HG02938 (cell line): ENCODE measurements at regions not wholly inside any gene's neighbourhood (a gene's known extent, or its start where the extent isn't known, plus 50 kb on each side); places are given as distances from the start of the nearest gene placed in this dataset.
"Not testable (repeated sequence)": the region's sequence is repeated elsewhere in the genome, so short reads cannot be mapped to it uniquely, and the experiment has no call there.

Experiments used
- ATAC-seq: cut with Tn5 transposase; IDR thresholded peaks from one replicate; pipeline ENCODE4 v1.9.1; 2021; ENCODE audit warnings: mild to moderate bottlenecking, moderate library complexity; ENCODE audit not compliant: unreplicated experiment

DNA sequence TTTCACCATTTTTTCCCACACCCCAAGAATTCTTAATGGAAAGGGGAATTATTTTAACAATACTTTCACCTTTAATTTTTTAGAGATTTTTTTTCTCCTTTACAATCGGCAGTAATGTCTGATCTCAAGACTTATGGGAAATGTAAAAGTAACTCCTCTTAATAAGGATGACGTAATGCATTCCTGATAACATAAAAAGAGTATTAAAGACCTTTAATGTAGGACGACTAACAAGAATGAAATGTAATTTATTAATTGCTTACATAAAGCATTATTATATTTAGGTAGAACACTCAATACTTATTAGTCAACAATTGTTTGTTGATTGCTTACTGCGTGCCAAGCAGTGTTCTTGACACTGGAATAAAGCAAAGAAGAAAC lies 416.8 kb upstream of the NAALADL2 start:
- no peak for ATAC-seq

DNA sequence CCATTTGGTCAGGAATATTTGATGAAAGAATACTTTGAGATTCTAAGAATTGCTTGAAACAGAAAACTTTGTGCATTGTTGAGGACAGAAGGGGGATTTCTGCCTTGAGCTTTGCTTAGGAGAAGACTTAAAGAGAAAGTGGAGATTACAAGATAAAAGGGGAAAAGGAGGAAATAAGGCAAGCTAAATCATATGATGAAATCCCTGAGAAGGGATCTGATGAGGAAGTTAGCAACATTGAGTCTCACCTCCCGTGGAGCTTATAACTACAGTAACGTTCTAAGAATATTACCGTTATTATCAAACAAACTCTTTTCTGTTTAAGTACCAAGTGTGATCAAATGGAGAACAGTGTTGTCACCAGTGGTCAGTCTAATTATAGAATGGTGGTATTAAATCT lies 414.7 kb upstream of the NAALADL2 start:
- no peak for ATAC-seq

DNA sequence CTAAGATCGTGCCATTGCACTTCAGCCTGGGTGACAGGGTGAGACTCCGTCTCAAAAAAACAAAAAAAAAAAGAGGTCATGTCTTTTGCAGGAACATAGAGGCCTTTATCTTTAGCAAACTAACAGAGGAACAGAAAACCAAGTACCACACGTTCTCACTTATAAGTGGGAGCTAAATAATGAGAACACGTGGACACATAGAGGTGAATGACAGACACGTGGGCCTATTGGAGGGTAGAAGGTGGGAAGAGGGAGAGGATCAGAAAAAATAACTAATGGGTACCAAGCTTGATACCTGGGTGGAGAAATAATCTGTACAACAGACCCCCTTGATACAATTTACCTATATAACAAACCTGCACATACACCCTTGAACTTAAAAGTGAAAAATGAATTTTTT lies 401.4 kb upstream of the NAALADL2 start:
- no peak for ATAC-seq

DNA sequence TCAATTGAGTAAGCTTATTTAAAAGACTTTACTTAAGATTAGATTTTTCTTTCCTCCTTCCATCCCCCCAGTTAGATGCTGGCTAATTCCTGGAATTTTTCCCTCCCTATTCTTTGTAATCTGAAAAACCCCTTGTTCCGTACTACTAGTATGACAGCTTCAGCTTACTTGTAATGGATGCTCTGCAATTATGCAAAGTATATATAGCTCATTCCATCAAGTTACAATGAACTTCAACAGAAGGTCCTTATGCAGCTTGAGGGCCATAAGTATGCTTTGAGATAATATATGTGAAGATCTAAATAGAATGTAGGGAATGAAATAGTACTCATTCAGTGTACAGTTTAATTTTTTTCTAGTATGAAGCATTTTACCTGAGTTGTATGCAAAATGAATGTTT lies 398.3 kb upstream of the NAALADL2 start:
- no peak for ATAC-seq

DNA sequence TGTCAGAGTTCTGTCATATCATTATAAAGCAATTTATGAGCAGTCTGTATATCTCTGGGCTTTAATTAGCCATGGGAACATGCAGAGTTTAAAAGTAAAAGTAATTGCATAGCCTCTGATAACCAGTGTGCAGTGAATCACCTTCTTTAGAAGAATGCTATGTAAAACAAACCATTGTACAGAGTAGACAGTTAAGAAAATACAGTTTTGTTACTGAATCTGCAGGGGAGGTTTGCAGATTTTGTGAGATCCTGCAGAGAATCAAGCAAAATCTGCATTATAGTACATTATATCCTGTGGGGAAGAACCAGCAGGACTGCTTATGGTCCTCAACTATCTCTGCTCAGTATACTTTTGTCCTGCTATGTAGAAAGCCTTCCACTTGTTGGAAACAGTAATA lies 396.2 kb upstream of the NAALADL2 start:
- ATAC-seq: no peak

DNA sequence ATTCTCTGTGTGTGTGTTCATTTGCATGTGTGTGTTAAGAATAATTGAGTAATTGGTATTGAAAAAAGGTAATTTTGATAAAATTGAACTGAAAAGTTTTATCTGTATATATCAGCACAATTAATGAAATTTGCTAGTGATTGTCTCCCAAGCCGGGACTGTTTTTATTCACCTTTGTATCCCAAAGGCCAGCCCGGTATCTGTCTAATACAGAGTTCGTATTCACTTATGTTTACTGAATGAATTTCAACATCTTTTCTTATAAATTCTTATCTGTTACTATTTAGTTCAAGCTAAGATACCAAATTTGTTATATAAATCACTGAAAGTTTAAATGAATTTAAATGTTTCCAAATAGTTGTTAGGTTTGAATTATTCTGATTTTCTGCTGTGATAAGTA lies 394.0 kb upstream of the NAALADL2 start:
- no peak for ATAC-seq

DNA sequence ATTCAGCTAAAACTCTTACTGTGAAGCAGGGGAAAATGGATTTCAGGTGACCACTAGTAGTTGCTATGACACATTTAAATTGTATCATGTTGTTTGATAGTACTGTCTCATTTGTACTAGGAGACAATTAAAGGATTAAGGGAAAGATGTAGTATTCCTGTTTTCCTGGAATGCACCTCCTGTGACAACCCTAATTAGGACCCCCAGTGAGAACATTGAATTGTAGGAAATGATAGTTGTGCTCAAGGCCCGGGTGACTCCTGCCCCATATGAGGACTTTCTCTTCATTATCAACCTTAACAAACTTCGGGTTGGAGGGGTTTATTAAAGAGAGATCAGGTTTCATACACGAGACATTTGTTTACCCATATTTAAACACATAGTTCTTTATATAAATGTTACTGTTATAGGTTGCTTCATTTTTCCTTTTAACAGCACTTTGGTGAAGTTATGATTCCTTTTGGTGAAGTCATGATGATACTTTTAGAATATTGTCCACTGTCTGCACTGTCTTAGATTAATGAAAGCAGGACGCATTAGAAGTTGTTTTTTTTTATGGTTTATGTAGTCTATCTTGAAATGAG lies 392.6 kb upstream of the NAALADL2 start:
- no peak for ATAC-seq

DNA sequence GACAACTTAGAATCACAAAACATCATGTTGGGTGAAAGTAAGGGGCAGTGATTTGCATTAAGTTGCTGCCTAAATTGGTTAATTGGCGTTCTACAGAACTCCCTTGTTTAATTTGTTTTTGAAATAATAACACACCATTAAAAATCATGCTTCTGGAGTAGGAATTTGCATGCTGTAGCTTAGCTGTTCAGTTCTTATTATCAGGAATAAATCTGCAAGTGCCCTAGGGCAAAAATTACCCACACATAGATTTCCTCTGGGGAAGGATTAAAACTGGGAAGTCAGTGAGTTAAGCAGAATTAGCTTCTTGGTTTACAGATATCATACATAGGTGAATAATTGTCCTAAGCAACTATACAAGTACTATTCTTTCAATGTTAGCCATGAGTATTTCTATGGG lies 381.6 kb upstream of the NAALADL2 start:
- no peak for ATAC-seq

DNA sequence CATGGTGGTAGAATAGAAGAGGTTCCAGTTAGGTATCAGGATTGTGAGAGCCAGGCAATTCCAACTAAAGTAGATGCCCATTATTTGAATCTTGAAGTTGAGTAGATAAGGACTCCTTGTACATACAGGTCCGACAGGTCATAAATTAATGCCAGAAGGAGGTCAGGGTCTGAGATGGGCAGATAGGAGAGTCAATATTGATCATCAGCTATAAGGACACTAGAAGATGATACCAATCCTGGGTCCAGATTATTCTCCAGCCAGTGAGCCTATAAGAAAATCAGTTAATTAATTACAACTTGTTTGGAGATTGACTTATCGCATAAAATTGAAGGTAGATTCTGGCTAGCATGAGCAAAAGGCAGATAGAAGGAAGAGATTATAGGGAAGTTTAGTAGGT lies 378.4 kb upstream of the NAALADL2 start:
- ATAC-seq: no peak

DNA sequence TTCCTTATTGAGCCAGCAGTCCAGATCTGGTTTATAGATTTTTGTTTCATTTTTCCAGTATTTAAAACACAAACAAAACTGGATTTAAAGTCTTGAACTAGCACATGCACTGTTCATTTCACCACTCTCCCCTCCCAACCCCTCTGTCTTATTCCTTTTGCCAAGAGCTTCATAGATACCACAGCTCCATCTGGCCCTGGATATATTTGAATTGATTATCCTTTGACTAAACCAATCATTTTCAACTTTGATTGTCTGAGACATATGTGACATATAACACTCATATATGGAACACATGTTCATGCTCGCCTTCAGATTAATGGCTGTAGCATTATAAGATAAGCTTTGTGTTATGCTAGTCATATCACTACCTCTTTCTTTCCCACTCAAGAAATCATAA lies 376.6 kb upstream of the NAALADL2 start:
- ATAC-seq: no peak

DNA sequence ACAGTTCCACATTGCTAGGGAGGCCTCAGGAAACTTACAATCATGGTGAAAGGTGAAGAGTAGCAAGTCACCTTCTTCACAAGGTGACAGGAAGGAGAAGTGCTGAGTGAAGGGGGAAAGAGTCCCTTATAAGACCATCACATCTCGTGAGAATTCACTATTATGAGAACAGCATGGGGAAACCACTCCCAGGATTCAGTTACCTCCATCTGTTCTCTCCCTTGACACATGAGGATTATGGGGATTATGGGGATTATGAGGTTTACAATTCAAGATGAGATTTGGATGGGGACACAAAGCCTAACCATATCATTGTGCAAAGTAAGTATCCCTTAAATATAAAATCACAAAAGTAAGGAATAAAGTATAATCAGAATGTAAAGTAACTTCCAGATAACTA lies 375.9 kb upstream of the NAALADL2 start:
- ATAC-seq: no peak

DNA sequence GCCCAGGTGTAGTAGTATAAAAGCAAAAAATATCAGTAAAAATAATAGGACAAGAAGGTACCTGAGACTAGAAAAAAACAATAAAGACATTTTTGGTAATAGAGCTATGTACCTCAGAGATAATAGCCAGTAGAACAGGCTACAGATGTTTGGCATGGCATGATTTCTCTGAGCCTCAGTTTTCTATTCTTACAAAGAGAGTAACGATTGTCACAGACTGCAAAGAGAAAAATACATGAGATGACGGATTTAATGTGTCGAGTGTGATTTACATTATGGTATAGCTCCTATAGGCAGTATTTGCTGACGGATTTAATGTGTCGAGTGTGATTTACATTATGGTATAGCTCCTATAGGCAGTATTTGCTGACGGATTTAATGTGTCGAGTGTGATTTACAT lies 375.3 kb upstream of the NAALADL2 start:
- not testable (repeated sequence) for ATAC-seq

DNA sequence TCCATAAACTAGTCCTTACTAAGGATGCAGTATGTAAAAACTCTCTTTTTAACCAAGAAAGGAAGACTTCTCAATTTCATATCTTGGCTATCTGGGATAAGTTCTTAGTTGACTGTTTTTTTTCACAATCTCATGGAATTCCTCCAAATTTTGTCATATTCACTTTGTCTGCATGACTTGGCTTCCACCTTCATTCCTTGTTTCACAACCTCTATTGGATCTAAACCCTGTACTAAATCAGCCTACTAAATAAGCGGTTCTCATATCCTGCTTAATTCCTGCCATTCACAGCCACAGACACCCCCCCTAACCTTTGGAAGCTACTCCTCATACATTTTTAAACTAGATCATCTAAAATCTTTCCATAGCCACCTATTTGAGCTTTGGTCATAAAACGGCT lies 370.6 kb upstream of the NAALADL2 start:
- no peak for ATAC-seq

DNA sequence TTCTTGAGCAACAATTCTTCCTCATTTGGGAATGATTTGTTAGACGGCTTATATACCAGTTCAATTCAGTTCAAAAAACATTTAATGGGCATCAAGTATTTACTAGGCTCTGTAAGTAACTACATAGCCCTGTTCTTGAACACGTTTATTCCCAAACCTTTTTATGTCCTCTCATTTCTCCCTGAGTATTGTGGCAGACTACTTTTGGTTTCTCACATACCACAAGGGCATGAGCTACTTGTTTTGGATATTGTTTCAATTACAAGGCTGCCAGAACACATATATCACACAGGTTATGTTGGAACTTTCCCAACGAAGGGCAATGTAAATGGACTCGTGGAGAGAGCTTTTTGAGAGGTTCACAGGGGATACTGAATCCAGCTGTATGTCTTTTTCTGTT lies 363.8 kb upstream of the NAALADL2 start:
- ATAC-seq: no peak

DNA sequence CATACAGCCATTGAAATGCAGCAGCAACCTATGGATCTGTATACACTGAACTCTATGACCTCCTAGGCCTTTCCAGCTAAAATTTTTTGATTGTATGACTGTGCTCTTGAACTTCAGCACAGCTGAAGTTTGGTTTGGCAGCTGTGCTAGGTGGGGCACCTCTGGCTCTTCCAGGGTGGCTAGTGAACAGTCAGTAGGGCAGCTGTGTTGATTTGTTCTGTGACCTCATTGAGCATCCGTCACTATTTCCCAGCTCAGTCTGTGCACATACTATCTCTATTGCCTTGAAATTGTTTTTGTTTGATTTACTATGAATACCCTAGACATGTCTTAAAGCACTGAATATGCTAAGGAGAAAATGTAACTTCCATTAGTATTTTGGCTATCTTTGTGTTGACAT lies 363.2 kb upstream of the NAALADL2 start:
- no peak for ATAC-seq

DNA sequence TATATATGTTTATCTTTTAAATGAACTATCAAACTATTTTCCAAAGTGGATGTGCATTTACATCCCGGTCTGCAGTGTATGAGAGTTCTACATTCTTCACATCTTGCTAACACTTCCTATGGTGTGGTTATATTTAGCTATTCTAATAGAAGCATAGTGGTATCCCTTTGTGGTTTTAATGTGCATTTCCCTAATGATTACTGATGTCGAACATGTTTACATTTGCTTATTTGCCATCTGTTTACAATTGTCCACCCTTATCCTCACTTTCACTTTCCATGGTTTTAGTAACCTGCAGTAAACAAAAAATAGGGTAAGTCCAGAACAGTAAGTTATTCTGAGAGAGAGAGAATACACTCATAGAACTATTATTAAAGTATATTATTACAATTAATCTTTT lies 360.5 kb upstream of the NAALADL2 start:
- no peak for ATAC-seq

DNA sequence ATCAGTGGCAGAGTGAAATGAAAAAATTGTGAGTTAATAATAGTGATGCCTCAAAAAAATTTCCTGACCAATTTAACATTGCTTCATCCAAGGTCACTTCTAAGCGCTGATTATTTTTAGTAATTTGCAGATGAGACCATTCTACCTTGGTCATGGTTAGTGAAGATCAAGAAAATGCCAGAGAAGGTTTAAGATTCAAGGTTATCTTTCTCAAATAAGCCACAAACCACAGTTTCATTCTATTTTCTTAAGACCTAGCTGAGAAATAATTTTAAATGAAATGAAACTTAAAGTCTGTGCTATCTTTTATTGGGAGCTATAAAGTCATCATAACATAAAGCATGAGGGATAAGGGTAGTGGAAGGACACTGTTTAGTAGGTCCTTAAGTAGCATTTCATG lies 353.9 kb upstream of the NAALADL2 start:
- no peak for ATAC-seq

DNA sequence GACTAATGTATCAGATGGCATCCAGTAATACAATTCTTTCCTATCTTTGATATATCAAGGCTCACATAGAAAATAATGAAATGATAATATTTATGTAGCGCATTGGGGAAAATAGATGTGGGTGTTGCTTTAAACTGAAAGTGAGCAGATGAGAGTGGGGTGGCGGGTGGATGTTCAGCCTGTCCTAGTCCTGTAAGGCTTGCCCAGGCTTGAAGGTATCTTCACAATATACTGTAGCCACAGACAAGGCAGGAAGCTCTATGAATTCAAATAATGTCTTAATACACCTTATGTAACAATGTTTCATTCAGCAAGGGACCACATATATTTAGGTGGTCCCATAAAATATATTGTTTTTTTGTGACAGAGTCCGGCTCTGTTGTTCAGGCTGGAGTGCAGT lies 334.9 kb upstream of the NAALADL2 start:
- no peak for ATAC-seq

DNA sequence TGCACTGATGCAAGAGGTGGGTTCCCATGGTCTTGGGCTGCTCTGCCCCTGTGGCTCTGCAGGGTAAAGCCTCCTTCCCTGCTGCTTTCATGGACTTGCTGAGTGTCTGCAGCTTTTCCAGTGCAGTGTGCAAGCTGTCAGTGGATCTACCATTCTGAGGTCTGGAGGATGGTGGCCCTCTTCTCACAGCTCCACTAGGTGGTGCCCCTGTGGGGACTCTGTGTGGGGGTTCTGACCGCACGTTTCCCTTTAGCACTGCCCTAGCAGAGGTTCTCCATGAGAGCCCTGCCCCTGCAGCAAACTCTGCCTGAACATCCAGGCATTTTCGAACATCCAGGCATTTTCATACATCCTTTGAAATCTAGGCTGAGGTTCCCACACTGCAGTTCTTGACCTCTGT lies 329.8 kb upstream of the NAALADL2 start:
- no peak for ATAC-seq

DNA sequence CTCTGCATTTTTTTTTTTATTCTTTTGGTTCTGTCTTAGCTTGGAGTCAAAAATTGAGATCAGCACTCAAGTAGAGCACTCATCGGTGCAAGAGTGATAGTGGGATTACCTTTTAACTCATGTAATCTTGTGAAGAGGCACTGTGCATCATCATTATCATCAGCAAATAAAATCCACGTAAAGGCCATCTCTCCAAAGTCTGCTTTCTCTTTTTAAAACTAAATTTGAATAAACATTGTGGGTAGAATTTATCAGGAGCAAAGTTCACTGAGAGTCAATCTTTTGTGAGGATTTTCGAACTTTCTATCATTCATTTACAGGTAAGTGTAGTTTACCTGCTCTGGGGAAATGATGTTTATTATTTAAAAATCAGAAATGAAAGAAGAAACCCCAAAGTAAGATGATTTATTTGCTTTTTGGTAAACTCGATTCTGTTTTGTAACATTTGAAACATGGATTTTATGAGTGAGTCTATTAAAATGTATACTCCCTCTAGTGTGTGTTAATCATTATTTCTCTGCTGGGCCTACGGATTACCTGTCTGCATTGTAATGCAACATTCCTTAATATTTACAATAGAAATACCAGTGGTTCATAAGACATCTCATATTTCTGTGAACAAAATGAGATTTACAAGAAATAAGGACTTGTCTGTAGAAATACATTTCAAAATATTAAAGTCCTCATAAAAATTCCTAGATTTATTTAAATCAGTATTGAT lies 327.7 kb upstream of the NAALADL2 start:
- no peak for ATAC-seq

DNA sequence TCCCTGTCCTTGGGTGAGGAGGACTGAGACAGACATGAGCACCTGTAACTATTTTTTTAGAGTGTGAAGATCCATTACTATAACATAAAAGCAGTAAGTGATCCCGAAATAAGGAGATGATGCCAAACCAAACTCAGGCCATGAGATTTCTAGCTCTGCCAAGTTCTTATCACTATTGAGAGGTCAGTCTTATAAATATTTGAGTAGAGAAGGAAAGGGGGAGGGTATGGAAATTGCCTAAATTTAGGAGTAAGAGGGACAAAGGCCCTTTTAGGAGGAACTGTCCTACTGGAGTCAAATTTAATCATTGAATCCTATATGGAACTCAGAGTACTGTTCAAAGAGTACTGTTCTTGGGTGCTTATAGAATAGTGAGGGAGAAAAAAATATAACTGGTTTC lies 326.9 kb upstream of the NAALADL2 start:
- ATAC-seq: no peak

DNA sequence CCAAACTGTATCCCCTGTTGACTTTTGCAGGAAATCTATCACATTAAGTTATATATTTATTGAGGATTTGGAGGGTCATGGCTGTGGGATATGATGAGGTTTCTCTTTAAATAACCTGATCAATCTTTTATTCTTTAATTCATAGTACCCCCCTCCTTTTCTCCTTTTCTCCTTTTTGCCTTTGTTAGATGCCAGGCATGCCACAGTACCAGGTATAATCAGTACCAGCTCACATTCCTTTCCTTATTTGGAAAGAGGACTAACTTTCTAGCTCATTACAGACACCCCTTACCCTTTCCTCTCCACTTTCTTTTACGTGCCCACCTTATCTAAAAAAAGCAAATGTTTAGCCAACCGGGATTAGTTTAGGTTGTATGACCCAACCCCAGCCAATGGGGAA lies 326.4 kb upstream of the NAALADL2 start:
- ATAC-seq: no peak

DNA sequence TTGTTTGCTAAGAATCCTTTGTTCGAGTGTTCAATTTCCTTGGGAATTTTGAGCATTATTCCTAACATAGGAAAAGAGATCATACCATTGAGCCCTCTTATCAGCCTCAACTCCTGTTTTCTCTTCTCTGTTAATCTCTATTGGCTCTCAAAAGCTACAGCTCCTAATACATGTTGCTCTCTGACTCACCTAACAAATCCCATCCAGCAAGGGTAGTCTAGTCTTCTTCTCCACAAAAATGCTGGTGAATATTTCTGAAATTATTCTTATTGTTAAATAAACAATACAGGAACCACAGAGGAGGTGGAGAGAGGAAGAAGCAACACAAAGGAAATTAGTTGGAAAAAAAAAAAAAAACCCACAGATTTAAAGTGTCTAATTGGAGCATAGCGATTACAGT lies 325.8 kb upstream of the NAALADL2 start:
- no peak for ATAC-seq
